LHCN-M2 (cell line): ENCODE measurements at regions not wholly inside any gene's neighbourhood (a gene's known extent, or its start where the extent isn't known, plus 50 kb on each side); places are given as distances from the start of the nearest gene placed in this dataset.

Experiments
- DNase-seq: peaks from one replicate; pipeline ENCODE4 v3.0.0-alpha.2; 2012; ENCODE audit warnings: low read depth

DNA sequence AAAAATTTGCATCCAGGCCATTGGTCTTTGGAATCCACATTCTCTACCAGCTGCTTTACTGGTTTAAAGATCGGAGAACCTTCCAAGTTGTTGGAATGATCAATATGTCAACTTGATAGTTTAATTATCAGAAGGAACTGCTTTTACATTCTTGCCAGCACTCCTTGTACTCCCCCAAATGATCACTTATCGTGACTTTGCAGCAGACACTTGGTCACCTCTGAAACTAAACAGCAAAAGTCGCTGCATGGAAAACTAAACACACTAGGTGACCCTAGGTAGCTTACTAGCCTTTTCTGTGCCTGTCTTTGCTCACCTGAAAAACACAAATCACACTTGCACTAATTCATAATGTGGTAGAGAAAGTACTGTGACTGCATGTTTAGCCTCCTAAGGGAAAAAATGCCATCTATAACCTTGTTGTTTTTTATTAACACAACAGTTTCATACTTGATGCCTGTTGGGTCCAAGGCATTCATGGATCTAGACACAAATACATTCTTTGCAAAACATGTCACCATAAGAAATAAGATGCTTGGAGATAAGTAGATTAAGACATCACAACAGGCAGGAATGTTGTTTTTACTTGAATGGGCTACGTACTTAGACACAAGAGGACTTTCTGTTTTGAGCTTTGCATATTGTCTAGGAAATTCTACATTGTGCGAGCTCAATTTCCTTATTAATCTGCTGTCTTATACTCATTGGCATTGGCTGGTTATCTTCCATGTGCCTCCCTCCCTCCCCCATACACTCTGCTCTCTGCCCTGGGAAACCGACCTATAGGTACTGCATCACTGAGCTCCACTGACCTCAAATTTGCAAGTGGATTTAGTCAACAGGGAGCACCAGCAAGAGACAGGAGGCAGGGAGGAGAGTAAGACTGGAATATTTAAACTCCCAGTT, 219.1 kb upstream of the STK17B start:
- DNase-seq, result no peak

DNA sequence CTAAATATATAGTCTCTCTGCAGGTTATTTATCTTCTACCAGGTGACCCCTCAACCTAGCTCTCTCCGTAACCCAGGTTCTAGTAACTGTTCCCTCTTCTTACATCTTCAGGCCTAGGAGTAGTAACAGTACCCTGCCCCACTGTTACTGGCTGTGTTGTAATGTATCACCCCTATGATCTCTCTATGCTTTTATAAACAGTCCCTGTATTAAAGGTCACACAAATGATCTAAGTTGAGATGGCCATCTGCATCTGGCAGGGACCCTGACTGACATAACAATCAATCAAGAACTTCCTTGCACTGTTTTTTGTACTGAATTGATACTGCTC, 219.7 kb upstream of the STK17B start:
- no peak for DNase-seq

GRCh38 chr2:196399096-196399495, 227.7 kb upstream of the STK17B start:
- DNase-seq, result no peak

DNA sequence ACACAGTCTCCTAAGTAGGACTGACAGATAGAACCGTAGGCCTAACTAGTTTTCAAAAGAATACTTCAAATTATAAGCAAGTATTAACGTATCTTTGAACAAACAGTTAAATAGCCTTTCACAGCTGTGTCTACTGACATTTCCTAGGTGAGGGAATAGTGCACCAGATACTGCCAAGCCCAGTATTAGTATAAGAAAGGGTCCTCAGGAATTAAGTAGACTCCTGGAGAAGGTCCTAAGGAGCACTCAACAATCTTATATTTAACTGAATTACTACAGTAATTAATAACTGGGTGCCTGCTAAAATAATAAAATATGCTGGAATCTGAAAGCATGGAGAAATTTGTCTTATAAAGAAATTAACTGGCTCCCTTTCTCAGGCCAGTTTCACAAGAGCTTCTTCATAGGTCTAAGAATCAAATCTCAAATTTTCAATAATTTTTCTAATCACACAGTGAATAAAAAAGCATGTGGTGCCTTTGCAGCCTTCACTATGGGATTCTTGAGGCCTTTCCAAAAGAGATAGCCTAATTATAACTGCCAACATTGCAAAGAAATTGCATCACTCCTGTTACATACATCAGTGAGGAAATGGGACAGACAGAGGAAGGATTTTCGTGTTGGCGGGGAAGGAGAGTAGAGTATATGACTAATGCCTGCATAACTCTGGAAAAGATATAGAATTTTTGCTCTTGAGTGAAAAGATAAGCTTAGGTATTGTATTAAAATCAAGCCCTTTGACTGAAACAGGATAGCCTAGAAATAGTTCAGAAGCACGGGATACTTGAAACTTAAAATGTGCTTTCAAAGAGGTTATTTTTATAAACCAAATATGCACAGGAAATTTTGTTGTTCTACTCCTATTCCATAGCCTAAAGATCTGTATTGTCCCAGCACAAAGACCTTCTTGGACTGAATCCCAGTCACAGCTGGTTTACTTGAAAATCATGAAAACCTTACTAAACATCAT, 228.6 kb upstream of the STK17B start:
- peak; percentile 76 for DNase-seq

- no peak for DNase-seq
Measured at GRCh38 chr2:196403471-196403870, 232.1 kb upstream of the STK17B start.

DNA sequence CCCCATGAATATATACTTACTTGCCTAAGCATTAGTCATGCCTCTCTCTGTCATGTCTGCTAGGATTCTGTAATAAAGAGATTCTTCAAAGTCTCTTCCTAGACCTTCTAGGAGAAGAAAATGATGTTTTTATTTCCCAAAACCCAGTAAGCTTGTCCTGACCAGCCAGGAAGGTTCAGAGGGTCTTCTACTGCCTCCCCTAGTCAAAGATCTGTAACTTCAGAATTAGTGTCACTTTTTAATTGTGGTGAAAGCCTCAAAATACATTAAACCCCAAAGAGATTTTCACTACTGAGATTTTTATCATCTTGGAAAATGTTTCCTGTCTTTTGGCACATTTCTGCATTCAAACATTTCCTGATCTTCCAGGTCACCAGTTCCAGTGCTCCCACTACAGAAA, 232.9 kb upstream of the STK17B start:
- no peak for DNase-seq

DNA sequence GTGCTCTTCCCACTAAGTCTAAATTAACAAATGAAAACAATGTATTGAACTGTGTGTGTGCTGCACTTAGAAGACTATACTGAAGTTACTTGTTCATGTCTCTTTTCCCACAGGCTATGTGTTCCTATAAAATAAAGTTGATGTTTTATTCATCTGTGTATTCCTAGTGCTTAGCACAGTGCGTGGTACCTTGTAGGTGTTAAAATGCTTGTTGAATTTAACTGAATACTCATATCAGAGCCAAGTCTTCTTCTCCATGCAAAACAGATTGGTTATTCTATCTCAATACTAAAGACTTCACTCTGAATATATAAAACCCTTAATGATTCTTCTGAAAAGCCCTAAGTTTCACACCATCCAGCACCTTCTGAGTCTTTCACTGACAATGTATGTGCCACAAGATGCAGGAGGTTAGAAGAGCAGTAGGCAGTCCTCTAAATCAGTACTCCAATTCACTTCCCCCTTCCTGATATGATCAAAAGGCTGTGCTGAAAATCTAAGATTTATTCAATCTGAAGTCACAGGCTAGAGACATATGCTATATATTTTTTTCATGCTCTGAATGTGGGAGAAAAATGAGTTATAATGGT, 231.7 kb upstream of the CCDC150 start:
- no peak for DNase-seq

GRCh38 chr2:196409376-196409775, 230.1 kb upstream of the CCDC150 start:
- DNase-seq, result no peak

DNA sequence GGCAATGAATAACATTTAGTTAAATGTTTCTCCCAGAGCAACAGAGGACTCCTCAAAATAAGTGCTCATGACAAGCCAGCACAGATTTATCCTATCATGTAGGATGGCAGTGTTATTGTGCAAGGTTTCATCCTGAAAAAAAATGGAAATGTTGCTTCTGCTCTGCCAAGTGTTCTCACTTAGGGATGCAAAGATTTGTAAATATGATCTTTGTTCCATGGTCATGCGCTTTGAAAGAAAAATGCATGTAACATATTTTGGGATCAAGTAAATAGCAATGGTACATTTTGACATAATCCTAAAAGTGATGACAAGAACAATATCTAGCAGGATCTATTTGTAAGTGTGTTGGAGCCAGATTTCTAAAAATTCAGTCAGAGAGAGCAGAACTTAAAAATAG, 229.5 kb upstream of the CCDC150 start:
- DNase-seq, result no peak

GRCh38 chr2:196413821-196414274, 225.7 kb upstream of the CCDC150 start:
- DNase-seq, result peak; percentile 71

DNA sequence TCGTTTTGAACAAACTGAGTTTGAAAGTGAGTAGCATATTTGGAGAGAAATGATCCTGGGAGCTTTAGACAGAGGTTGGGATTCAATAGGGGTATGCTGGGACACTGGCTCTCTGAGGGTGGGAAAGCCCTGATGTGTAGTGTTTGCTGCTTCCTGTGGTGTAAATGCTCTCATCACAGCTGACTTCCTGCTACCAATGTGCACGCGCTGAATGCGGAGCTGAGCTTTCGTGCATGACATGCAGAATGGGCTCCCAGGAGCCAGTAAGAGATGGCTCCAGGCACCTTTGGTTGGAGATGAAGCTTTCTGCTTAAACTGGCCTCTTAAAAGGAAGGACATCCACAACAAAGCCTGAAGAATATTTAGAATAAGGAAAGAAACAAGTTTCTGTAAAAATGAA, 224.1 kb upstream of the CCDC150 start:
- no peak for DNase-seq

GRCh38 chr2:196420143-196420542, 219.4 kb upstream of the CCDC150 start:
- DNase-seq, result no peak

GRCh38 chr2:196421880-196422279, 217.6 kb upstream of the CCDC150 start:
- DNase-seq, result no peak

DNA sequence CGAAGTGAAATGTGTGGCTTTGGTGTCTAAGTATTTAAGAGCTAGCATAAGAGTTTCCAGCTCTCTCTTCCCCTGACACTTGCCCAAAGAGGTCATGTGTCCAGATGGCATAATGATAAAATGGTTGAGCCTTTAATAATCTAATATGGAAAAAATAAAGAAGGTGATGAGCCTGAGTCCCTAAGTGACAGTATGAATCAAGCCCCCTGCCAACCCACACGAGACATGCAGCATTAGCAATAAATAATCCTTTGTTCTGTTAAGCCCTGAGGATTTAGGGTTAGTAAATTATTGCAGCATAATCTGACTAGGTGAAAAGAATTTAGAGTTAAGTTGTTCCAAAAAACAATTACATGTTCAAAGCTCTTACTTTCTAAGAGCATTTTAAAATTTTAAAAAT, 217.2 kb upstream of the CCDC150 start:
- no peak for DNase-seq

DNA sequence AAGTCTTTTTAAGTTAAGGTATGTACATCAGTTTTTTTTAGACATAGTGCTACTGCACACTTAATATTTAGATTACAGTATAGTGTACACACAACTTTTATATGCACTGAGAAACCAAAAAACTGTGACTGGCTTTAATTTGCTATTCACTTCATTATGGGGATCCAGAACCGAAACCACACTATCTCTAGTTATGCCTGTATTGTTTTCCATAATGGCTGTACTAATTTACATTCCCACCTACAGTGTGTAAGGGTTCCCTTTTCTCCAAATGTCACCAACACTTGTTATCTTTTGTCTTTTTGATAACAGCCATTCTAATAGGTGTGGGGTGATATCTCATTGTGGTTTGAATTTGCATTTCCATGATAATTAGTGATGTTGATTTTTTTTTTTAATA, 213.4 kb upstream of the CCDC150 start:
- no peak for DNase-seq

DNA sequence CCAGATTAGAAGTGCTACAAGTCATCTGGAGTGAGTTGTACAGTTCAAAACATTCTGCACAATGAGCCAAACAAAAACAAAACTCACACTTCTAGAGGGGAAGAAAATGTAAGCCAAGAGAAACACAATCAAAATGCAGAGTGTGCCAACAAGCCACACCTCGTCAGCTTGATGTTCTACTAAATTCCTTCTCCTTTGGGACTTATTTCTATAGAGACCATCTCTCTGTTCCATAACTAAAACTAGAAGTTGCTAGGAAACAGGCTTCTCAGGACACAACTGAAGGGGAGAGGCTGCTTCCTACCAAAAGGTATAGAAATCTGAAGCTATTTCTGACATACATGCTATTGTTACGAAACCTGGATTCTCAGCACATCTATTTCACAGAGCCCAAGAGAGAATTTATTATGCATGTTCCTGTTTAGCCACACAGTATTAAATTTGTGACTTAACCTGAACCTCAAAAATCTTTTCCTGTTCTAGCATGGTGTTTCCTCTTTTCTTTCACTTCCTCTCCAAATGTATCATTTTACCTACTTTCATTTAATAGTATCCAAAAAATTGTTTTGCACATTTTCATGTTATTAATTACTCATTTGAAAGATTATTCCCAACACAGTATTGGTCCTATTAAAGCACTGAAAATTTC, 211.4 kb upstream of the CCDC150 start:
- no peak for DNase-seq

DNA sequence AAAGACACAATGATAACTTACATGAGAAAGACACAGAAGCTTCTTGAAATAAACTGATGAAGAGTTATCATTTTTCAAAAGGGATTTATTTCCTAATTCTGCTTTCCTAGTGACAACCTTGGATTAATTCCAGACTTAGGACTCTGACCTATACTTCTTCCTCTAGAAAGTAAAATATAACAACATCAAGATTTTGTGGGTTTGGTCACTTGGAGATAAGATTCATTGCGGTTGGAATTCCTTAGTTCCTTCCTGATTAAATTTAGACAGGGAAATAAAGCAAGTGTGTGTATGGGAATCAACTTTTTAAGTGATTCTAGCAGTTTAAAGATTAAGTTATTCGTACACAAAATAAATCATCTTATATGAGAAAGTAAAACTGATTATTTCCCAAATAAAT, 208.4 kb upstream of the CCDC150 start:
- DNase-seq, result no peak

- no peak for DNase-seq
Measured at GRCh38 chr2:196431957-196432356, 207.6 kb upstream of the CCDC150 start.

DNA sequence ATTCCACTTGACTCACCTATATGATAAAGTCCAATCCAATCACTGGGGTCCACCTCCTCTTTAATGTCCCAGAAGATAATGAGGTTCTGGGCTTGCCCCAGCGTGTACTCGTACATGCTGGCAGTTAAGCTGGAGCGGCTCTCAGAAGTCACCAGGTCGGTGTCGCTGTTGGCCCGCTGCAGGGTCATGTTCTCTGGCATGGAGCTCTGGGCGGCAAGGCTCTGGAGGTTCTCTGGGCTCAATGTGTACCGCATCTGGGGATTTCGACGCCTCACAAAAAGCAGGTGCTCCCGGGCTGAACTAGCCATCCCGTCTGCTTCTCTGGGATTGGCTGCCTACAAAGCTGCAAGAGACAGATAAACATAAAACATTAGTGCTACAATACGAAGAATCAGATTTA, 206.4 kb upstream of the CCDC150 start:
- DNase-seq, result no peak

GRCh38 chr2:196434217-196434616, 205.3 kb upstream of the CCDC150 start:
- no peak for DNase-seq

GRCh38 chr2:196435189-196435588, 204.3 kb upstream of the CCDC150 start:
- no peak for DNase-seq

- no peak for DNase-seq
Measured at GRCh38 chr2:196437626-196438025, 201.9 kb upstream of the CCDC150 start.
